Natural killer cell (primary cell): ENCODE measurements at regions not wholly inside any gene's neighbourhood (a gene's known extent, or its start where the extent isn't known, plus 50 kb on each side); places are given as distances from the start of the nearest gene placed in this dataset.

Experiments used
- ATAC-seq, 3 donors: fragments of 150-1000 bp in 2 of 3; fragments of 200-7000 bp in 1 of 3; cut with Tn5 transposase; 1 replicate in 1 of 3; 2 replicates in 2 of 3; pipeline ENCODE4 v1.10.0; 2021; ENCODE audit warnings: mild to moderate bottlenecking in 2 of 3, moderate library complexity in 2 of 3
- DNase-seq, 2 donors: peaks; one replicate each; pipeline versions ENCODE4 v3.0.0 to v3.0.0-alpha.2; 2013 to 2021; ENCODE audit warnings: mixed read lengths in 1 of 2
- H3K27ac ChIP-seq: one replicate; pipeline ENCODE4 v1.5.1; 2013; ENCODE audit warnings: mild to moderate bottlenecking, low read length
- H3K27me3 ChIP-seq: one replicate; pipeline ENCODE4 v1.6.1; 2013; ENCODE audit warnings: low read length; ENCODE audit not compliant: control insufficient read depth, insufficient read depth
- H3K36me3 ChIP-seq: one replicate; pipeline ENCODE4 v1.6.1; 2013; ENCODE audit warnings: low read length; ENCODE audit not compliant: control insufficient read depth, insufficient read depth
- H3K4me1 ChIP-seq: one replicate; pipeline ENCODE4 v1.6.1; 2013; ENCODE audit warnings: low read length; ENCODE audit not compliant: control insufficient read depth, insufficient read depth
- H3K4me3 ChIP-seq: one replicate; pipeline ENCODE4 v1.5.1; 2013; ENCODE audit warnings: low read length
- H3K9me3 ChIP-seq: one replicate; pipeline ENCODE4 v1.6.1; 2013; ENCODE audit warnings: low read length; ENCODE audit not compliant: control insufficient read depth, insufficient read depth
- H3K27ac Mint-ChIP-seq, 2 donors: one replicate each; pipeline ENCODE4 v1.8.0; 2022; ENCODE audit warnings: mild to moderate bottlenecking in 2 of 2, mixed read lengths in 2 of 2, moderate library complexity in 1 of 2
- H3K27me3 Mint-ChIP-seq, 2 donors: one replicate each; pipeline ENCODE4 v1.8.0; 2022; ENCODE audit warnings: low read depth in 2 of 2, mixed read lengths in 2 of 2
- H3K36me3 Mint-ChIP-seq: one replicate; pipeline ENCODE4 v1.8.0; 2022; ENCODE audit warnings: mixed read lengths
- H3K4me1 Mint-ChIP-seq, 2 donors: one replicate each; pipeline ENCODE4 v1.8.0; 2022; ENCODE audit warnings: mixed read lengths in 2 of 2
- H3K4me3 Mint-ChIP-seq: one replicate; pipeline ENCODE4 v1.8.0; 2022; ENCODE audit warnings: mild to moderate bottlenecking, moderate library complexity, mixed read lengths
- H3K9me3 Mint-ChIP-seq, 2 donors: one replicate each; pipeline ENCODE4 v1.8.0; 2022; ENCODE audit warnings: mixed read lengths in 2 of 2
- CTCF ChIP-seq: fragments of 200-600 bp; IDR thresholded peaks from one replicate; pipeline ENCODE4 v1.8.0; 2022; ENCODE audit warnings: antibody characterized with exemption
- WGBS: methylation state at CpG from one replicate; pipeline ENCODE4 v1.1.7; 2013; ENCODE audit warnings: missing lambda C conversion rate; ENCODE audit not compliant: insufficient coverage; 5-methylcytosine and 5-hydroxymethylcytosine counted together
- intact Hi-C: fragments of 100-400 bp; cut with micrococcal nuclease; formaldehyde crosslinking; loops from one replicate; pipeline ENCODE4 v1.14.2; 2022

- H3K27ac Mint-ChIP-seq: no peak overlapping the region
- Histone ChIP-seq H3K9me3 (no peaks in the 10 kb centered on the region), H3K4me1 (no peaks in the 10 kb centered on the region), H3K4me3 (no peak overlapping the region), H3K27me3 (no peaks in the 10 kb centered on the region), H3K36me3 (no peaks in the 10 kb centered on the region), H3K27ac (no peak overlapping the region)
- peaks cover 7 to 14% of the 10 kb centered on the region in 2 donors for H3K27me3 Mint-ChIP-seq
- ATAC-seq (peak in 1 of 3 donors; percentile 40), DNase-seq (peak in 1 of 2 donors; percentile 69)
- intact Hi-C loops: loop anchor here (2.0 kb wide), 1 partner anchor 442 kb away; no protein-coding TSS in a partner anchor
- no peak overlapping the region for H3K4me3 Mint-ChIP-seq
- no peaks in the 10 kb centered on the region for H3K36me3 Mint-ChIP-seq
- no peaks in the 10 kb centered on the region for H3K4me1 Mint-ChIP-seq
- TF ChIP-seq CTCF: peak; percentile 33
- H3K9me3 Mint-ChIP-seq: no peaks in the 10 kb centered on the region
- WGBS: 0% methylated on average over 2 of the region's 2 CpGs
Observed at GRCh38 chr4:74671080-74671698, 123.1 kb downstream of the BTC start.

GRCh38 chr4:74674750-74675149 is 119.6 kb downstream of the BTC start:
- Histone ChIP-seq H3K27ac (no peak overlapping the region), H3K27me3 (no peaks in the 10 kb centered on the region), H3K4me1 (no peaks in the 10 kb centered on the region), H3K4me3 (no peak overlapping the region), H3K9me3 (no peaks in the 10 kb centered on the region), H3K36me3 (no peaks in the 10 kb centered on the region)
- 17% methylated on average over 1 of the region's 1 CpG for WGBS
- H3K27ac Mint-ChIP-seq: no peak overlapping the region
- DNase-seq (no peak), ATAC-seq (no peak)
- peaks cover 0 to 8% of the 10 kb centered on the region in 2 donors for H3K27me3 Mint-ChIP-seq
- H3K4me1 Mint-ChIP-seq: no peaks in the 10 kb centered on the region
- intact Hi-C loops: loop anchor here (2.0 kb wide), 1 partner anchor 298 kb away; no protein-coding TSS in a partner anchor
- no peaks in the 10 kb centered on the region for H3K36me3 Mint-ChIP-seq
- H3K9me3 Mint-ChIP-seq: no peaks in the 10 kb centered on the region
- TF ChIP-seq CTCF: no peak
- no peak overlapping the region for H3K4me3 Mint-ChIP-seq

- peak in 2 of 3 donors; percentile 41 to 56 for ATAC-seq
- peak; percentile 32 for TF ChIP-seq CTCF
- Histone ChIP-seq H3K4me3 (no peak overlapping the region), H3K27me3 (no peaks in the 10 kb centered on the region), H3K36me3 (no peaks in the 10 kb centered on the region), H3K9me3 (no peaks in the 10 kb centered on the region), H3K27ac (no peak overlapping the region), H3K4me1 (no peaks in the 10 kb centered on the region)
- Mint-ChIP-seq H3K4me1 (no peaks in the 10 kb centered on the region), H3K36me3 (no peaks in the 10 kb centered on the region), H3K27me3 (peaks cover 0 to 8% of the 10 kb centered on the region in 2 donors), H3K27ac (no peak overlapping the region), H3K4me3 (no peak overlapping the region), H3K9me3 (no peaks in the 10 kb centered on the region)
- intact Hi-C loops: loop anchor here (2.0 kb wide), 1 partner anchor 299 kb away; no protein-coding TSS in a partner anchor
- DNase-seq: peak in 1 of 2 donors; percentile 57
- WGBS: 39% methylated on average over 3 of the region's 5 CpGs
Observed at GRCh38 chr4:74675673-74676279, 118.5 kb downstream of the BTC start.
